Lower leg skin (tissue), 3 donors: ENCODE measurements at regions not wholly inside any gene's neighbourhood (a gene's known extent, or its start where the extent isn't known, plus 50 kb on each side); places are given as distances from the start of the nearest gene placed in this dataset.

Source experiments
- CTCF ChIP-seq, 3 donors: fragments of 450-650 bp; IDR thresholded peaks; one replicate each; pipeline ENCODE4 v1.5.1; 2016; ENCODE audit warnings: antibody characterized with exemption in 3 of 3, mild to moderate bottlenecking in 3 of 3, moderate library complexity in 2 of 3
- POLR2A ChIP-seq, 2 donors: fragments of 450-650 bp; IDR thresholded peaks; one replicate each; pipeline ENCODE4 v1.6.1; 2016 to 2017; ENCODE audit warnings: antibody characterized with exemption in 2 of 2, mild to moderate bottlenecking in 1 of 2, moderate library complexity in 1 of 2

GRCh38 chr5:100647461-100648230 is 112.5 kb downstream of the FAM174A start:
- TF ChIP-seq CTCF (IDR thresholded peaks at IDR 0.05) = no peak
- no peak for TF ChIP-seq POLR2A (IDR thresholded peaks at IDR 0.05)
